LNCAP (cell line): ENCODE measurements at regions not wholly inside any gene's neighbourhood (a gene's known extent, or its start where the extent isn't known, plus 50 kb on each side); places are given as distances from the start of the nearest gene placed in this dataset.
A peak's percentile ranks its signal among the peaks of the same experiment; 100 is the strongest.

Experiments
- CTCF ChIP-seq: fragments of 450-650 bp; IDR thresholded peaks from 2 replicates; pipeline ENCODE4 v1.5.1; 2017; ENCODE audit warnings: mild to moderate bottlenecking

- no peak for TF ChIP-seq CTCF
Observed at GRCh38 chr5:114790403-114790792, 379.3 kb downstream of the TRIM36 start.

- TF ChIP-seq CTCF = peak; percentile 70
Observed at GRCh38 chr5:114789773-114790402, 379.8 kb downstream of the TRIM36 start.

- TF ChIP-seq CTCF = peak; percentile 14; the same call in 1 of the 2 replicates
Observed at GRCh38 chr5:114782869-114783268, 386.8 kb downstream of the TRIM36 start.

GRCh38 chr5:114782177-114782576 lies 387.5 kb downstream of the TRIM36 start:
- TF ChIP-seq CTCF = no peak

GRCh38 chr5:114780290-114780689 lies 389.4 kb downstream of the TRIM36 start:
- TF ChIP-seq CTCF = no peak

- TF ChIP-seq CTCF = no peak
Observed at GRCh38 chr5:114744406-114744805, 382.5 kb downstream of the KCNN2 start.

GRCh38 chr5:114734238-114734637 lies 372.4 kb downstream of the KCNN2 start:
- TF ChIP-seq CTCF = no peak

- no peak for TF ChIP-seq CTCF
Observed at GRCh38 chr5:114729986-114730385, 368.1 kb downstream of the KCNN2 start.
